ENCODE measurements at regions not wholly inside any gene's neighbourhood (a gene's known extent, or its start where the extent isn't known, plus 50 kb on each side); places are given as distances from the start of the nearest gene placed in this dataset.

DNA sequence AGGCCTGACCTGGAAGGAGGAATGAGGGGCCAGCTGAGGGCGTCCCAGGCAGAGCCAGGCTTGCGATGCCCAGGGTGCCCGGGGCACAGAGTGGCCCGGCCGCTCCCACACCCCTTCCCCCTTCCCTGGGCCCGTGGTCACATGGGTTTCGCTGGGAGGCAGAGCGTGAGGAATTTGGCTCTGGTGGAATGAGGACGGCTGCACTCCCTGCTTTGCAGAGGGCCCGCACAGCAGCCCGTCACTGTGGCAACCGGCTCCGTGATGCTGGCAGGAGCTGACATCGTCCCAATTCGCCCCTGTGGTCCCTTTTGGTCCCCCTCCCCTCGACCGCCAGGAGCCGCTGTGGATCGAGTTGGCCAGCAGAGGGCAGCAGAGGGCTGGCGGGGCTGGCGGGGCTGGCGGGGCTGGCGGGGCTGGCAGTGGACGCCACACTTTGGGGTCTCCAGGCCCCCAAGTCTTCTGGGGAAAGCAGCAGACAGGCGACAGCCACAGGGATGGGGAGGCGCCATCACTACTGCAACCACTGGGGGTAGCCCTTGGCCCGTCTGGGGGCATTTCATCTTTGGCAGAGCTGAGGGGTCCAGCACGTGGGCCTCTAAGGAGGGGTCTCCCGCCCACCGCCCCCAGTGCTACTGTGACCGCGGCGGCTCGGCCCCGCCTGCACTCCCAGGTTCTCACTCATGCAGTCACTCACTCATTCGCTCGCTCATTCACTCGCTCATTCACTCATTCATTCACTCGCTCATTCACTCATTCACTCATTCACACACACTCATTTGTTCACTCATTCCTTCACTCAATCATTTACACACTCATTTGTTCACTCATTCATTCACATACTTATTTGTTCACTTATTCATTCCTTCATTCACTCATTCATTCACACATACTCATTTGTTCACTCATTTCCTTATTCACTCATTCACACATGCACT is 49.7 kb upstream of the BHLHE23 start:
- DNase-seq (ENCODE audit: low read depth in 2 of 2): peak in 1 of 2 donors; percentile 8

Measured in stimulated activated CD8-positive, alpha-beta memory T cell treated with anti-CD3 and anti-CD28 coated beads, Interleukin-15, amount 100 ng/mL, for 48 hours (primary cell).